ENCODE measurements at regions not wholly inside any gene's neighbourhood (a gene's known extent, or its start where the extent isn't known, plus 50 kb on each side); places are given as distances from the start of the nearest gene placed in this dataset.

DNA sequence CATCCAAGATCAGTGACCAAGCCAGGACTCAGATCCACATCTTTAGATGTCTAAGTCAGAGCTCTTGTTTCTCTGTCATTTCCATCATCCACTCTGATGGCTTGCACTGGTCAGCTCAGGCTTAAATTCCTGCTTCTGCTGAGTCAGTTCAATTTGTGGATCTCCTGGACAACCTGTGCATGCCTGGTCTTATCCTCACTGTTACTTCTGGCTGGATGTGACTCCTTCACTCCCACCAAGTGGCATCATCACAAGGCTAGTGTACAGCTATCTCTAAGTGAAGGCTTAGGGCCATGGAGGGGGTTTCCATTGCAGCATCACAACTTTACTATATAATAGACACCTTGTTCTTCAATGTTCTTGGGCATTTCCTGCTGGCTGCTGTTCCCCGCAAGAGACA, 102.9 kb downstream of the EMP1 start:
- CTCF ChIA-PET = interaction anchor here in 1 of 2 donors (0.8 kb wide), 1 partner anchor 30 kb away, joined by 3 read pairs; no protein-coding TSS in a partner anchor
- no peaks in the 10 kb centered on the region for H3K9me3 Mint-ChIP-seq
- H3K27me3 Mint-ChIP-seq = peaks cover 22 to 39% of the 10 kb centered on the region in 2 donors
- no peaks in the 10 kb centered on the region for H3K9me3 ChIP-seq
- no peaks in the 10 kb centered on the region for H3K4me1 Mint-ChIP-seq
- no peaks in the 10 kb centered on the region for H3K36me3 Mint-ChIP-seq
- peaks cover 0 to 3% of the 10 kb centered on the region in 2 experiments for H3K27me3 ChIP-seq (replicated peaks in 1 of 2; ENCODE audit: control insufficient read depth in 2 of 2, extremely low read depth in 1 of 2, insufficient read depth in 2 of 2, low read length in 1 of 2)
- DNase-seq = no peak
- no peaks in the 10 kb centered on the region for H3K36me3 ChIP-seq (ENCODE audit: control insufficient read depth in 2 of 2, extremely low read depth in 1 of 2, insufficient read depth in 1 of 2, low read length in 1 of 2)
- ATAC-seq (replicated peaks in 1 of 4) = no peak
- no peak overlapping the region for H3K4me3 ChIP-seq (ENCODE audit: control insufficient read depth in 1 of 2, extremely low read depth in 1 of 2, low read length in 1 of 2)
- POLR2A ChIA-PET = no interaction called here
- H3K27ac Mint-ChIP-seq = no peak overlapping the region
- WGBS (ENCODE audit: insufficient coverage) = no CpG with 5 or more reads among the region's 1 CpG
- no peaks in the 10 kb centered on the region for H3K4me1 ChIP-seq (ENCODE audit: control insufficient read depth in 1 of 2, extremely low read depth in 1 of 2, insufficient read depth in 2 of 2, low read length in 2 of 2)
- H3K27ac ChIP-seq (ENCODE audit: low read length) = no peak overlapping the region
- H3K4me3 Mint-ChIP-seq = no peak overlapping the region

- DNase-seq = no peak
- CTCF ChIA-PET = no interaction called here
- Histone ChIP-seq H3K4me3 (ENCODE audit: control insufficient read depth in 1 of 2, extremely low read depth in 1 of 2, low read length in 1 of 2) (no peak overlapping the region), H3K27ac (ENCODE audit: low read length) (no peak overlapping the region), H3K9me3 (no peaks in the 10 kb centered on the region), H3K36me3 (ENCODE audit: control insufficient read depth in 2 of 2, extremely low read depth in 1 of 2, insufficient read depth in 1 of 2, low read length in 1 of 2) (no peaks in the 10 kb centered on the region), H3K27me3 (replicated peaks in 1 of 2; ENCODE audit: control insufficient read depth in 2 of 2, extremely low read depth in 1 of 2, insufficient read depth in 2 of 2, low read length in 1 of 2) (peaks cover 0 to 4% of the 10 kb centered on the region in 2 experiments), H3K4me1 (ENCODE audit: control insufficient read depth in 1 of 2, extremely low read depth in 1 of 2, insufficient read depth in 2 of 2, low read length in 2 of 2) (no peaks in the 10 kb centered on the region)
- no peak for ATAC-seq (replicated peaks in 1 of 4)
- H3K36me3 Mint-ChIP-seq = no peaks in the 10 kb centered on the region
- H3K4me1 Mint-ChIP-seq = no peaks in the 10 kb centered on the region
- WGBS (ENCODE audit: insufficient coverage) = no CpG with 5 or more reads among the region's 4 CpGs
- POLR2A ChIA-PET = no interaction called here
- H3K27me3 Mint-ChIP-seq = peaks cover 9 to 15% of the 10 kb centered on the region in 2 donors
- H3K9me3 Mint-ChIP-seq = no peaks in the 10 kb centered on the region
- H3K4me3 Mint-ChIP-seq = no peak overlapping the region
- H3K27ac Mint-ChIP-seq = no peak overlapping the region
These were observed 96.6 kb downstream of the EMP1 start for GRCh38 chr12:13293096-13293495.

DNA sequence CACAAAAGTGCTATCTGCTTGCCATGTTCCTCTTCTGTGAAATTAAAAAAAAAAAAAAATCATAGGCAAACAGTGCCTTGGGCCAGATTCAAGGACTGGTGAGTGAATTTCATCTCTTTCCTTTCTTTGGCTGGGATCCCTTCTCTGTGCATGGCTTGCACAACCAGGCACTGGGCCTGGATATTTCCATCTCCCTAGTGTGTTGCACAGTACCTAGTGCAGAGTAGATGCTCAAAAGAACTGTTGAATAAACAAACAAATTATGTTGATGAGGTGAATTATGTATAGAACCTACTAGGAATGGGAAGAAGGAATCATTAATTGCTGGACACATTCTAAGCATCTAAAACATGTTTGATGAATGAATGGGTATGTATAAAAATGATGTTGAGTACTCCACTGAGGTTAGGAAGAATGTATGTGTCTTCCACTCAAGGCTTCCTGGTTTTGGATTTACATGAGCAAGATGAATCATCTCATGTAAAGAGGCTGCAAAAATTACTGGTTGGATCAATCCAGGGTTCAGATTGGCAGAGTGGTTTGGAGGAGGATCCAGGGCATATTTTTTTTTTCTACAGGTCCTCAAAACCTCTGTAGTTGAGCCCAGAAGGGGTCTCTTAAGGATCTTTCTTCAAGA, 93.2 kb downstream of the EMP1 start:
- no peak overlapping the region for H3K4me3 ChIP-seq (ENCODE audit: control insufficient read depth in 1 of 2, extremely low read depth in 1 of 2, low read length in 1 of 2)
- peaks cover 0 to 4% of the 10 kb centered on the region in 2 experiments for H3K27me3 ChIP-seq (replicated peaks in 1 of 2; ENCODE audit: control insufficient read depth in 2 of 2, extremely low read depth in 1 of 2, insufficient read depth in 2 of 2, low read length in 1 of 2)
- H3K4me1 ChIP-seq (ENCODE audit: control insufficient read depth in 1 of 2, extremely low read depth in 1 of 2, insufficient read depth in 2 of 2, low read length in 2 of 2) = no peaks in the 10 kb centered on the region
- no peak overlapping the region for H3K4me3 Mint-ChIP-seq
- DNase-seq (no peak), ATAC-seq (replicated peaks in 1 of 4) (no peak)
- H3K27ac Mint-ChIP-seq = no peak overlapping the region
- POLR2A ChIA-PET = no interaction called here
- CTCF ChIA-PET = no interaction called here
- peaks cover 0 to 5% of the 10 kb centered on the region in 2 donors for H3K27me3 Mint-ChIP-seq
- H3K27ac ChIP-seq (ENCODE audit: low read length) = no peak overlapping the region
- H3K9me3 Mint-ChIP-seq = no peaks in the 10 kb centered on the region
- no peaks in the 10 kb centered on the region for H3K36me3 ChIP-seq (ENCODE audit: control insufficient read depth in 2 of 2, extremely low read depth in 1 of 2, insufficient read depth in 1 of 2, low read length in 1 of 2)
- no peaks in the 10 kb centered on the region for H3K4me1 Mint-ChIP-seq
- no peaks in the 10 kb centered on the region for H3K36me3 Mint-ChIP-seq
- no peaks in the 10 kb centered on the region for H3K9me3 ChIP-seq

- ChIA-PET CTCF (no interaction called here), POLR2A (no interaction called here)
- no peak for DNase-seq
- no peaks in the 10 kb centered on the region for H3K36me3 Mint-ChIP-seq
- Histone ChIP-seq H3K9me3 (no peaks in the 10 kb centered on the region), H3K27ac (ENCODE audit: low read length) (no peak overlapping the region), H3K4me3 (ENCODE audit: control insufficient read depth in 1 of 2, extremely low read depth in 1 of 2, low read length in 1 of 2) (no peak overlapping the region), H3K4me1 (ENCODE audit: control insufficient read depth in 1 of 2, extremely low read depth in 1 of 2, insufficient read depth in 2 of 2, low read length in 2 of 2) (no peaks in the 10 kb centered on the region), H3K36me3 (ENCODE audit: control insufficient read depth in 2 of 2, extremely low read depth in 1 of 2, insufficient read depth in 1 of 2, low read length in 1 of 2) (no peaks in the 10 kb centered on the region), H3K27me3 (replicated peaks in 1 of 2; ENCODE audit: control insufficient read depth in 2 of 2, extremely low read depth in 1 of 2, insufficient read depth in 2 of 2, low read length in 1 of 2) (peaks cover 0 to 9% of the 10 kb centered on the region in 2 experiments)
- H3K9me3 Mint-ChIP-seq = no peaks in the 10 kb centered on the region
- ATAC-seq (replicated peaks in 1 of 4) = no peak
- peaks cover 0 to 9% of the 10 kb centered on the region in 2 donors for H3K27me3 Mint-ChIP-seq
- H3K27ac Mint-ChIP-seq = no peak overlapping the region
- H3K4me3 Mint-ChIP-seq = no peak overlapping the region
- H3K4me1 Mint-ChIP-seq = no peaks in the 10 kb centered on the region
- WGBS (ENCODE audit: insufficient coverage) = 85% methylated on average over 6 of the region's 11 CpGs
These were observed 92.6 kb downstream of the EMP1 start for GRCh38 chr12:13288937-13289652.

DNA sequence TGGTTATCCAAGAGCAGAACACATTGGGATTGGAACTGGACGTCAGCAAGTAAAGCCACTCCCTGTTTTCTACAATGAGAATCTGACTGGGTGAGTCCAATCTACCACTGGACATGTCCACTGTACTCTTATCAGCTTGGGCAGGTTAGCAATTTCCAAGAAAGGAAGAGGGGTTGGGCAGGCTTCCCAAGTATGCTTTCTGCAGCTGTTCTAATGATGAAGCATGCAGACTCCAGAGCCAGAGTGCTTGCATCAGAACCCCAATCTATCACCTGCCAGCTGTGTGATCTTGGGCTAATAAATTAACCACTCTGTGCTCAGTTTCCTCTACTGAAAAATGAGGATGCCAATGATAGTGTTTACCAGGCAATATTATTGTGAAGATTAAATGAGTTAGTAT, 92.0 kb downstream of the EMP1 start:
- peaks cover 0 to 9% of the 10 kb centered on the region in 2 experiments for H3K27me3 ChIP-seq (replicated peaks in 1 of 2; ENCODE audit: control insufficient read depth in 2 of 2, extremely low read depth in 1 of 2, insufficient read depth in 2 of 2, low read length in 1 of 2)
- no peaks in the 10 kb centered on the region for H3K4me1 ChIP-seq (ENCODE audit: control insufficient read depth in 1 of 2, extremely low read depth in 1 of 2, insufficient read depth in 2 of 2, low read length in 2 of 2)
- H3K9me3 ChIP-seq = no peaks in the 10 kb centered on the region
- ChIA-PET CTCF (no interaction called here), POLR2A (no interaction called here)
- H3K4me3 Mint-ChIP-seq = no peak overlapping the region
- H3K27ac Mint-ChIP-seq = no peak overlapping the region
- WGBS (ENCODE audit: insufficient coverage) = 57% methylated on average over 1 of the region's 1 CpG
- peaks cover 0 to 9% of the 10 kb centered on the region in 2 donors for H3K27me3 Mint-ChIP-seq
- H3K9me3 Mint-ChIP-seq = no peaks in the 10 kb centered on the region
- H3K4me1 Mint-ChIP-seq = no peaks in the 10 kb centered on the region
- ATAC-seq (replicated peaks in 1 of 4) = no peak
- no peak overlapping the region for H3K27ac ChIP-seq (ENCODE audit: low read length)
- no peaks in the 10 kb centered on the region for H3K36me3 ChIP-seq (ENCODE audit: control insufficient read depth in 2 of 2, extremely low read depth in 1 of 2, insufficient read depth in 1 of 2, low read length in 1 of 2)
- no peaks in the 10 kb centered on the region for H3K36me3 Mint-ChIP-seq
- H3K4me3 ChIP-seq (ENCODE audit: control insufficient read depth in 1 of 2, extremely low read depth in 1 of 2, low read length in 1 of 2) = no peak overlapping the region
- DNase-seq = no peak

- peaks cover 0 to 3% (median 0%) of the 10 kb centered on the region in 3 donors for H3K9me3 Mint-ChIP-seq
These were observed 87.3 kb downstream of the EMP1 start for GRCh38 chr12:13283867-13284266.

More at GRCh38 chr12:13283867-13284266, 87.3 kb downstream of the EMP1 start:
- H3K27ac Mint-ChIP-seq = no peak overlapping the region
- H3K36me3 Mint-ChIP-seq = no peaks in the 10 kb centered on the region
- no peak overlapping the region for H3K4me3 Mint-ChIP-seq
- H3K36me3 ChIP-seq (ENCODE audit: control insufficient read depth in 2 of 2, extremely low read depth in 1 of 2, insufficient read depth in 1 of 2, low read length in 1 of 2) = no peaks in the 10 kb centered on the region
- ChIA-PET POLR2A (no interaction called here), CTCF (no interaction called here)
- H3K27ac ChIP-seq (ENCODE audit: low read length) = no peak overlapping the region
- H3K4me1 ChIP-seq (ENCODE audit: control insufficient read depth in 1 of 2, extremely low read depth in 1 of 2, insufficient read depth in 2 of 2, low read length in 2 of 2) = no peaks in the 10 kb centered on the region
- ATAC-seq (replicated peaks in 1 of 4) (no peak), DNase-seq (no peak)
- H3K4me1 Mint-ChIP-seq = no peaks in the 10 kb centered on the region
- peaks cover 0 to 14% of the 10 kb centered on the region in 2 donors for H3K27me3 Mint-ChIP-seq
- no peaks in the 10 kb centered on the region for H3K9me3 ChIP-seq
- peaks cover 3 to 8% of the 10 kb centered on the region in 2 experiments for H3K27me3 ChIP-seq (replicated peaks in 1 of 2; ENCODE audit: control insufficient read depth in 2 of 2, extremely low read depth in 1 of 2, insufficient read depth in 2 of 2, low read length in 1 of 2)
- no peak overlapping the region for H3K4me3 ChIP-seq (ENCODE audit: control insufficient read depth in 1 of 2, extremely low read depth in 1 of 2, low read length in 1 of 2)
